GM19239 (cell line): ENCODE measurements at regions not wholly inside any gene's neighbourhood (a gene's known extent, or its start where the extent isn't known, plus 50 kb on each side); places are given as distances from the start of the nearest gene placed in this dataset.

Source experiments
- DNase-seq: peaks from one replicate; pipeline ENCODE4 v3.0.0; 2011; ENCODE audit warnings: low spot score; ENCODE audit not compliant: insufficient read length
- FAIRE-seq: peaks from 2 replicates; lab custom pipeline; 2011; peaks lifted over from hg19 to GRCh38; lab: Jason Lieb, UNC

DNA sequence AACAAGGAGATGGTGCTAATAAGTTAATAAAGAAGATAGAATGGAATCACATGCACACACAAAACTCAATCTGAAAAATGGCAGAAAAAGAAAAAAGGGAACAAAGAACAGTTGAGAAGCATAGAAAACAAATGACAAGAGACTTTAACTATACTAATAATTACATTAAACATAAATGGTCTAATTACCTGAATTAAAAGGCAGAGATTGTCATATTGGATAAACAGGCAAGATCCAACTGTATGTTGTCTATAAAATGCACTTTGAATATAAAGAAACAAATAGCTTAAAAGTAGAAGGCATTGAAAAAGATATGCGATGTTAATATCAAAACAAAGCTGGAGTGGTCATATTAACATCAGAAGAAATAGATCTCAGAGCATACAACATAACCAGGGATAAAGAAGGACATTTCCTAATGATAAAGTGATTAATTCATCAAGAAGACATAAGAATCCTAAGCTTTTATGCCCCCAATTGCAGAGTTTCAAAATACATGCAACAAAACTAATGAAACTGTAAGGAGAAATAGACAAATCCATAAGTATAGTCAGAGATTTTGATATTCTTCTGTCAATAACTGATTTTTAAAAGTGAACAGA, 293.5 kb downstream of the PTPRU start:
- no peak for DNase-seq
- FAIRE-seq, result no peak

DNA sequence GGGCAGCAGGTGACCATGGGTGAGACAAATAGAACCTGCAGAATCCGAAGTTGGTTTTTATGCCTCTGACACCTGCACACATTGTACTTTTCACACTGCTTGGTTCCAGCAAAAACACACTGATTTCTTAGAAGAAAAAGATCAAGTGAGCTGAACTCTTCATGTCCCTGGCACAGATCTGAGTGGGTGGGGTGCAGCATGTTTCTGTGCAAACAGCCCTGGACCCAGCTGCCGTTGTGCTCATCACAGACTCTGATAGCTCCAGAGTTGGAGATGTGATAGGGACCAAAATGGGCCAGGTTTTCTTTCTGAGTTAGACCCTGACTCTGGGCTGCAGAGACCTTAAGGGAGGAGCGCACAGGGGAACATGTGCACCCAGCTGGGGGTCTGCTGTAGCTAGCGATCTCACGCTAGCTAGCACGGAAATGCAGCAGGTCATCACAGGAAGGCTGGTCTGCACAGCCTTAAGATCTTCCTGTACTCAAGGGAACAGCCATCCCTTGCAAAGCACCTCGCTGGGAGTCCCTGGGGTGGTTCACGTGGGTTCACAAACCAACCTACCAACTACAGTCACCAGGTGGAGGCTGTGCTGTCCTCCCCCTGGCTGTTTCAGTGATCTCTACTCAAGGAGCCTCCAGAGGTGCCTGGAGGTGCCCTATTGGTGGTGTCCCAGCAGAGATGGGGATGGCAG, 291.1 kb downstream of the PTPRU start:
- FAIRE-seq (no peak), DNase-seq (no peak)

DNA sequence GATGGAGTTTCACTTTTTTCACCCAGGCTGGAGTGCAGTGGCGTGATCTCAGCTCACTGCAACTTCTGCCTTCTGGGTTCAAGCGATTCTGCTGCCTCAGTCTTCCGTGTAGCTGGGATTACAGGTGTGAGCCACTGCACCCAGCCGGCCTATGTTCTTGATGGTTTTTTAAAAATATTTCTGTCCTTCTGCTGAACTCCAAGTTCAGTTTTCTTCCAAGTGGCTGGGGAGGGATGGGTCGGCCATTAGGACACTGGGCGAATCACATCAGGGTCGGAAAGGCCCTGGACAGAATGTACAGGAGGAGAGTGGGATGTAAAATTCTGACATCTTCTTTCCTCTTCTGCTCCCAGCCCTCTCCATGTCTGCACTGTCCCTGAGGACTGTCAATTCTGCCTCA, 289.6 kb downstream of the PTPRU start:
- DNase-seq, result no peak
- no peak for FAIRE-seq

DNA sequence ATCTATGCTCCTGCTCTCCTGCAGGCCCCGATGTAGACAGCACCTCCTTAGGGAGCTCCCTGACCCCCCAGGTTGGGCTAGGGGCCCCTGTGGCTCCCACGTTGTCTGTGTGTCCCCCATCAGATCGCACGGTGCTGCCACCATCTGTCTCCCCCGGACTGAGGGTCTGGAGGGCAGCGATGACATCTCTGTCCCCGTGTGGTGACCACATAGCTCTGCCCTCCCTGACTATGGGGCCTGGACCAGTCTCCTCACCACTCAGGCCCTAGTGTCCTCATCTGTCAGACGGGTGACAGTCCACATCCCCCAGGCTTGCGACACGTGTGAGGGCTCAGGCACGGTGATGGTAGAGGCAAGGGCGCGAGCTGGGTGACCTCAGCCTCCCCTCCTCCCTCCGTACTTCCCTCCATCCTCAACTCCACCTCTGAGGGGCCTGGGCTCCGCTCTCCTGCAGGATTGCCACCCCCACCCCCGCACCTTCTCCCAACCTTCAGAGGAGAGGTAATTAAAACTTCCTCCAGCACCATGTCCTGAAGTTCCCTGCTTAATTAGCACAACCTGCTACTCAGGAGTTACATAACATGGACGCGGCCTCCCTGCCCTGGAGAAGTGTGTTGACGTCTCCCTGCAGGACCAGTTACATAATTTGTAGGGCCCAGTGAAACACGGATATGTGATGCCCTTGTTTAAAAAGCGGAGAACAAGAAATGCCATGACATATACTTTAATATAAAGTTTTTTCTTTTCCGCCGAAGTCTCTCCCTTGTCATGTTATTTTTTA, 288.2 kb downstream of the PTPRU start:
- FAIRE-seq, result no peak
- DNase-seq, result no peak

DNA sequence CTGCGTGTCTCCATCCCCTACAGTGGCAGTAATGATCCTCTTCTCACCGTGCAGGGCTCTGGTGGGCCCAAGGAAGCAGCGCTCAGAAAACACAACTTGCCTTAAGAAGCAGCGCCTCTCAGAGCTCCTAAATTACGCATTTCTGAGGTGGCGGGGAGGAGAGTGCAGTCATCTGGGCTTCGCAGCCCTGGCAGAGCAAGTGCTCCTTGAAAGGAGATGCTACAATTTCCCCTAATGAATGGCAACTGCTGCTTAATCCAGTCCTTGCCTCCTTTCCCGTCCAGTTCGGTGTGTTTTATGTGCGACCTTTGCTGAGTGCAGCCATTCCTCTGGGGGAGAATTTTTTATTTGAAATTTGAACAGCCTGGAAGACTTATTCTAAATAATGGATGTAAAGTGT, 287.3 kb downstream of the PTPRU start:
- no peak for FAIRE-seq
- DNase-seq, result no peak

DNA sequence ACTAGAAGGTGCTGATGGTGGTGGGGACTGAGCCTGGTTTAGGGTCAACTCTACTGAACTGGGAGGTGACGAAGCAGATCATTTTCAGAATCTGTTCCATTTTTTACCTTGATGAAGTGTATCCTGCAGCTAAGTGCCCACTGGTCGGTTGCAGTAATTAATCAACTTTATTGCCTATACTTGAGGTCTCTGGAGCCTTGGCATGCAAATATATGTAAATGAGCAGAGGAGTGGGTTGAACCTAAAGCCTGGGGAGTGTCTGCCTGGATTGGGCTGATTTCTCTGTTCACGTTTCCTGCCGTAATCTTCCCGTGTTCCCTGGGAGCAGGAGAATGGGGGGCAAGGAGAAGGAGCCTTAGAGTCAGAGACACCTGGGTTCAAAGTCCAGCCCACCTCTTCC, 286.8 kb downstream of the PTPRU start:
- FAIRE-seq, result no peak
- DNase-seq, result no peak

DNA sequence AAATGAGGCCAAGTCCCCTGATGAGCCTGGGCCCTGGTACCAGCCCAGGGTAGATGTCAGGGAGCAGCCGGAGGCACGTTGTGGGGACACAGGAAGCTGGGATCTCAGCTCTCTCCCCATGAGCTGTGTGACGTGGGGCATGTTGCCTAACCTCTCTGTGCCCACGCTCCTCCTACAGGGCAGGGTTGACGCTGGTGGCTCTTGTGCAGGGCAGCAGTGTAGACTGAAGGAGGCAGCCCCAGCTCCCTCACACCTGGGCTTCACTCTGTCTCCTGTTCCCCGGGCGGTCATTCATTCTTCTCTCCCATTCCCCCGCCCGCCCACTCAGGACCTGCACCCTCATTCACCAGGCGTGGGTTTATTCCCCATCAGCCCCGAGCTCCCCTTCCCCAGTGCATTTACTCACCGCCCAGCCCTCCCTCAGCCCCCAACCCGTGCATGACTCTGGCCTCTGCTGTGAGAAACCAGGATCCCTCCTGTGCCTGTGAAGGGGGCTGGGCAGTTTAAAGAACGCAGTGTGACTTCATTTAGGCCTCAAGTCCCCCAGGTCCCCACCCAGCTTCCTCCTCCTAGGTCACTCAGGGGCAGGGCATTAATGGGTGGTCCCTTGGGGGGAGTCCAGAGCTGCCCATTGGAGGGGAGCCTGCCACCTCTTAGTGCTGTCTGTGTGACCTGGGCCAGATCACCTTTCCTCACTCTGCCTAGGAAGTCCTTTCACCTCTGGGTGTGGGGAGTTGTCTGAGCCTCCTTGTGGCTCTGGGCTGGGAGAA, 285.7 kb downstream of the PTPRU start:
- no peak for DNase-seq

DNA sequence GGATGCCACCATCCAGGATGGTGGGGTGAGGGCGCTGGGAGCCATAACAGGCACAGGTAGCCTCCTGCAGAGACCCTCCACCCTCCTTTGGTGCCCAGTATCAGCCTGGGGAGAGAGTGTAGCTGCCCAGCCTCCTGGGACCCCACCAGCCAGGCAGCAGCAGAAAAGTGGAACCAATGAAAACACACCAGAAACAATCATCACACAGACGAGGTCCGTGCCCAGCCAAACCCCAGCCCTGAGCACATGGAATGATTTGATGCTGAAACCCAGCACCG, 285.1 kb downstream of the PTPRU start:
- no peak for DNase-seq

More for the DNA sequence above, 285.7 kb downstream of the PTPRU start:
- no peak for FAIRE-seq

DNA sequence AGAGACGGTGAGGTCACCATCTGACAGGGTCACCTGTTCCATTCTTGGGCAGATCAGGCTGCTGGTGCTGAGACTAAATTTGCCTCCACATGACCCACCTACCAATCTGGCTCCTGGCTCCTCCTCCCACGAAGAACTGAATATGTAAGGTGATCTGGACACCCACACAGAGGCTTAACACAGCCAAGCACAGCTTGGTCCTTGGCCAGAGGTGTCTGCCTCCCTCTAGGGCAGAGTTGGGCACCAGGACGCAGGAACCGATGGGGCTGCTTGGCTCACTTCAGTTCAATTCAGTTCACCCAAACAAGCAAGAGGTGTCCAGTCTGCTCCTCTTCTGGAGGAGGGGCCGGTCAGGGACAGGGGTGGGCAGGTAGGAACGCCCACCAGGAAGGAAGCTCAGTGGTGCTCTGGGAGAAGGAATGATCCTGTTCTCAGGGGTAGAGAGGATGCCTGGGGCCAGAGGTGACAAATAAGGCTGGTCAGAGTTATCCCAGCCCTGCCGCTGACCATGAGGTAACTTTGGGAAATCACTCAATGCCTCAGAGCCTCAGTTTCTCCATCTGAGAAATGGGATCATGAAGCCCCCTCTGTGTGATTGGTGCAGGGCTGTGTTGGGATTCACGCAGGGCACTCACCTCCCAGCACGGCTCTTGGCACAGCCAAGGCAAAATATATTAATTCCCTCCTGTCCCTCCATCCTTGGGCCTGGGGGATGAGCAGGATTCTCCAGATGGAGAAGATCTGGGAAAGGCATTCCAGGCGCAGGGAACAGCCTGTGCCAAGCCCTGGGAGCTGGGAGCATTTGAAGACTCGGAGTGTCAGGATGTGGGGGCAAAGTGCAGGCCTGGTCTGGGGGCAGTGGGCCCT, 284.5 kb downstream of the PTPRU start:
- FAIRE-seq, result no peak
- DNase-seq, result no peak

More for the DNA sequence above, 285.1 kb downstream of the PTPRU start:
- no peak for FAIRE-seq

DNA sequence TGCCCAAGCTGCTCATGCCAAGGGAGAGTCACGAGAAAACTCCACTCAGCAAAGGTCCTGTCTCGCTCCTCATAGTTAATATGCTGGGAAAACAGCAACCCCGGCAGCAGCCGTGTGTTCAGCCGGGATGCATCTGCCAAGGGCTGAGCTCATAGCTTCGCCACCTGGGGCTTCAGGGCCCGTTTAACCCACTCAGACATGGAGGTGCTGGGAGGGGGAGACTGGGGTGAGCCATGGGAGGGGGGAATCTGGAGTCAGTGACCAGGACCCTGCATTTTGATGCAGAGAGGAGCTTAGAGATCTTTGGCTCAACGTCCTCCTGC, 283.4 kb downstream of the PTPRU start:
- DNase-seq (no peak), FAIRE-seq (no peak)

DNA sequence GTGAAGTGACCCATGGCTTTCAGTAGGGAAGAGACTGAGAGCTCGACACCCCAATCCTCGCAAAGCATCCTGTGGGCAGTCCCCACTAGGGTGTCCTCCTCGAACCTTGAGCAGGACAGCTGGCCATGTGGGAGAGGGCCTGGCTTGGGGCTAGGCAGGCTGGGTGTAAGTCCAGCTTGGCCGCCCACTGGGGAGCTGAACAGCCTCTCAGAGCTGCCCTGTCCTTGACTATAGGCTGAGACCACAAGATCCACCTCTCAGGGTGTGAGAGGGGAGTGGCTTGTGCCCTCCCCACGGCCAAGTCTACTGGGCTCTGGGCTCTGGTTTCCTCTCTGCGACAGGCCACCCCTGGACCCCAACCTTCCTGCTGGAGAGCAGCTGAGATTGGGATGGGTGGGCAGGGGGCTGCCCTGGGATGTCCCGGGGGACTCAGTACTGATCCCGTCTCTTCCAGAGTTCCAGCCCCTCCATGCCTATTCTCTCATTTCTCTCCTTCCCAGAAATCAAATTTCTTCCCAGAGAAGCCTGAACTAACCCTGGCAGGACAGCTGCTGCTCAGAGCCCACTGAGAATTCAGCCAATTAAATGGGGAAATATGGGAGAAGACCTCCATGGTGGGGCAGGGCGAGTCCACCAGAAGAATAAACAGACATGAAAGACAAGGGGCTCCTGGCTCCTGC, 282.9 kb downstream of the PTPRU start:
- FAIRE-seq, result no peak

DNA sequence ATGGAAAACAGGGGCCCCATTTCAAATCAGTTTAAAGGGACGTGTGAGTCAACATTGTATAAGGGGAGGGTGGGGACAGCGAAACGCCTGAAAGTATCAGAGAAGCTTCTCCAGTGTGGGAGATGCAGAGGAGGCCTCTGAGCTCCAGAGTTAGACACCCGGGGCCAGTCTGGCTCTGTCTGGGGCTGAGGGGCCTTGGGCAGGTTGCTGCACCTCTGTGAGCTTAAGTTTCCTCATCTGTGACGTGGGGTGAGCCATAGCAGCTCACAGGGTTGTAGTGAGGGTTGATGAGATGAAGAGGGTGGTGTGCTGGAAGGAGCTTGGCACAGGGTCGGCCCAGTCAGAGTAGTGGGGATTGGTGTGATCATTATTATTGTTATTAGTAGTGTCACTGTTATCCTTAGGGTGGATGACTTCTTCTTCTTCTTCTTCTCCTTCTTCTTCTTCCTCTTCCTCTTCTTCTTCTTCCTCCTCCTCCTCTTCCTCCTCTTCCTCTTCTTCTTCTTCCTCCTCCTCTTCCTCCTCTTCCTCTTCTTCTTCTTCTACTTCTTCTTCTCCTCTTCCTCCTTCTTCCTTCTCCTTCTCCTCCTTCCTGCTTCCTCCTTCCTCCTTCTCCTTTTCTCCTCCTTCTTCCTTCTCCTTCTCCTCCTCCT, 282.0 kb downstream of the PTPRU start:
- DNase-seq (no peak), FAIRE-seq (no peak)

More for the DNA sequence above, 282.9 kb downstream of the PTPRU start:
- no peak for DNase-seq

DNA sequence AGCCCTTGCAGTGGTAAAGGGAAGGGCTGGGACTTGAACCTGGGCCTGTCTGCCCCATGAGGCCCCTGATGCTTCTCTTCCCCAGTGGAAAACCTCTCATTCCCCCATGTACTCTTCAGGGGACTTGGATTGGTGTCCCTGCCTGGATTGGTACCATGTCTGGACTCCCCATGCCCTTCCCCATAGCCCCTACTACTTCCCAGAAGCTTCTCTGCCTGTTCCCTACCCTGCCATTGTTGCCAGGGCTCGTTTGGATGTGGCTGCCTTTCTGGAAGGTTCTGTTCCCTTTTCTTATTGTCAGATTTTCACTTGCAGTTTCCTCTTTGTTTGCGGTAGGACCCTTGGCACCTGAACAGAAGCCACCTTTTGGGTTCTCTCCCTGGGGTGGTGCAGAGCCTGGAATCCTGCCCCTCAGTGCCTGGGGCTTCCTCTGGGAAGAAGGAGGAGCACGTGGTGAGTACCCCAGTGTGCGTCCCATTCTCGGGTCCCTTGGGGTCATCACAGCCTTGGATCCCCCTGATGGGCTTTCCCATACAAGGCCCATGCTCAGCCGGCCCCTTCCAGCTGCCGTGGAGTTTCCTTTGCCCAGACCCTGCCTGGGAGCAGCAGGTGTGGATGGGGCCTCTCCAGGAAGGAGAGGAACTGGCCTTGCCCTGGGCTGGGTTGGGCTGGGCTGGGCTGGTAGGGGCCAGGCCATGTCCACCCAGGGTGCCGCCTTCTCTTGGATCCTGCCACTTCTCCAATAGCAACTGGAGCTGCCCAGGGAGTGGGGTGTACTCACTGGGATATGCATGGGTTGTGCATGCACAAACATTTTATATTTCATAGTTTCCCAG, 281.1 kb downstream of the PTPRU start:
- DNase-seq (no peak), FAIRE-seq (no peak)

DNA sequence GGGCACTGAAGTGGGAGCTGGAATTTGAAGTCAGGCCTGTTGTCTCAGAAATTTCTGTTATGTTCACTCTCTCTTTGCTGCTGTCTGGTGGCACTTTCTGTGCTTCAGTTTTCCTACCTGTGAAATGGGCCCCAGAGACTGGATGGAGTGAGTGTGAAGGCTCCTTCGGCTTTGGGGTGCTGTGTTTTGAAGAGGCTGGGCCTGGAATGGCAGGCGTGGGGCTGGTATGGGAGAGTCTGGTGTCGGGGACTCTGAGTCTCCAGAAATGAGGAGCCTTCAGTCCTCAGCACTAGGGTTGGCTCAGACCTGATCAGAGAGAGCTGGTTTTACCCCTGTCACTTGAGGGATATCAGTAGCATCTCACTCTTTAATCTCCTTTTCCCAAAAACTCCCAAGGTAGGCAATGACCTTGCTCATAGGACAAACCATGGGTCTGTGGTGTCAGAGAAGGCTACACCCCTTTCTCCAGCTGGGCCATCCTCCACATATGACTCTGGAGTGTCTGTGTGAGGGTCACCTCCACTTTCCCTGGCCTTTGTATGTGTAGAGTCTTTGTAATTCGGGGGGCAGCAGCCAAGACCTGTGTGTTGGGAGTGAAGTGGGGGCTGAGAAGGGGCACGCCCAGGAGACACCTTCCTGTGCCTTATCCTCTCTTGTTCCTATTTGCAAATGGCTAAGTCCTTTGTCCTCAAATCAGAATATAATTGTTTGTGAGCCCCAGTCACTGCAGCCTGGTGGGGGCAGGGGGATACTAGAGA, 279.9 kb downstream of the PTPRU start:
- DNase-seq (no peak), FAIRE-seq (no peak)

DNA sequence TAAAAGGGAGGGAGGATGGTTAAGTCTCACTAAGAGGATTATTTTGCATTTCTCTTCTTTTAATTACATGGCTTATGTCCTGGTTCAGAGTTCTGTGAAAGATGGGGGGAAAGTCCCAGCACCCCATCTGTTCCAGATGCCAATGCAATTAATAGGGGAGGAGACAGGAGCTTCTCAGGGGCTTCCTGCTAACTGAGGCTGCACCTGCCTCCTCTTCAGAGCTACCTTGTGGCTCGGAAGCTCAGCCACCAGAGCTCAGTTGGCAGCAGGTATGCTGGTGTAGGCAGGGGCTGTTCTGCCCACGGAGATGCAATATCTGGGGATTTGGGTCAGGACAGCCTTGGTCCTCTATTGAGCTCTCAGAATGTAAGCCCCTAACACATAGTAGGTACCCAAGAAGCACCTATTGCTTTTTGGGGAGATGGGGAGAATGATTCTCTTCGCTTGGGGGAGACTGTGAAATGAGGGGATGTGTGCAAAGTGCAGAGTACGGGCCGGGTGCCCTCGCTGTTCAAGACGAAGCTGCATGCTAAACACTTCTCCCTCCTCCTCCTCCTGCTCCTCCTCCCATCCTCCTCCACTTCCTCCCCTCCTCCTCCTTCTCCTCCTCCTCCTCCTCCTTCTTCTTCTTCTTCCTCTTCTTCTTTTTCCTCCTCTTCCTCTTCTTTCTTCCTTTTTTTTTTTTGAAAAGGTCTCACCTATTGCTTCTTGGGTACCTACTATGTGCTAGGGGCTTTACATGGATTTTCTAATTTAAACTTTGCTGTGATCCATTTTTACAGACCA, 279.0 kb downstream of the PTPRU start:
- DNase-seq (no peak), FAIRE-seq (no peak)

DNA sequence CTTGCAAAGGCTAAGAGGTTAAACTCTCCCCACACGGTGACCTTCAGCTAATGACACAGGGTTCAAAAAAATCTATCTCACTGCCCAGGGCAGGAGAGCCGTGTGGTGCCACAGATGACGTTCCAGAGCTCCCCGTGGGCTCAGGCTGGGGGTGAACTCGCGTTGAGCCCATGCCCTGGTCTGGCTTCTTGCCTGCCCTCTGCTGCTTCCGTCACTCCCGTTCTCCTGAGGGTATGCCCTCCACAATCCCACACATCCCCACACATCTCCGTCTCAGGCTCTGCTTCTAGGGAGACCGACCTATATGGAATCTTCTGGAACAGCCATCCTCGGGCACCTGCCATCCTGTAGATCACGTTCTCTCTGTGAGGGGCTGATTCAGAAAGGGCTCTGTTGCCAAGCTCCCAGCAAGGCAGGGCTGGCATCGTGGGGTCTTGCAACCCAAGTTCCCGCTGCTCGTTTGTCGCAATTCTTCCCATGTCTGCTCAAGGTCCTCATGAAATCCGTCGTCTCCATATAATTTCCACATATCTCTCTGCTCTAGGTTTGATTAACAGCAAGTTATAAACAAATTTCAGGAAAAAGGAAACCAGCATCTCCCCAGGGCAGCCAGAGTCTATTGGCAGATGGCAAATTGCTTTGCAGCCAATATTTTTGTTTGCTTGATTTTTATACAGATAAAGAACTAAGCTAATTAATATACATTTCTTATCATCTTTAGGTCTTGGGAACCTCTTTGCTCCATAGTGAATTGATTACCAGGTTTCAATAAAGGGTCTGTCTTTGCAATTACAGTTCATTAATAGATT, 278.2 kb downstream of the PTPRU start:
- DNase-seq (no peak), FAIRE-seq (no peak)
